Uterus (tissue), 3 donors: ENCODE measurements at regions not wholly inside any gene's neighbourhood (a gene's known extent, or its start where the extent isn't known, plus 50 kb on each side); places are given as distances from the start of the nearest gene placed in this dataset.
A peak's percentile ranks its signal among the peaks of the same experiment; 100 is the strongest.

Experiments used
- DNase-seq, 2 donors: peaks; one replicate each; pipeline ENCODE4 v3.0.0-alpha.2; 2019 to 2020
- H3K27ac ChIP-seq, 2 donors: fragments of 200-600 bp; sonication (generic); 1 replicate in 1 of 2; 2 replicates in 1 of 2; pipeline ENCODE4 v1.5.1; 2016 to 2018
- H3K27me3 ChIP-seq, 2 donors: fragments of 200-600 bp; sonication (generic); one replicate each; pipeline ENCODE4 v1.5.1; 2018 to 2019; ENCODE audit warnings: control low read depth in 1 of 2
- H3K36me3 ChIP-seq, 2 donors: fragments of 200-600 bp; sonication (generic); one replicate each; pipeline ENCODE4 v1.5.1; 2019; ENCODE audit warnings: control low read depth in 1 of 2
- H3K4me1 ChIP-seq, 2 donors: fragments of 200-600 bp; sonication (generic); one replicate each; pipeline ENCODE4 v1.5.1; 2018 to 2019; ENCODE audit warnings: control low read depth in 1 of 2
- H3K4me3 ChIP-seq, 2 donors: fragments of 200-600 bp; sonication (generic); 1 replicate in 1 of 2; 2 replicates in 1 of 2; pipeline ENCODE4 v1.5.1; 2018 to 2019; ENCODE audit warnings: mild to moderate bottlenecking in 1 of 2
- H3K9me3 ChIP-seq, 2 donors: fragments of 200-600 bp; sonication (generic); one replicate each; pipeline ENCODE4 v1.5.1; 2019; ENCODE audit warnings: control low read depth in 1 of 2
- POLR2A ChIP-seq, 2 donors: fragments of 450-650 bp; IDR thresholded peaks; one replicate each; pipeline ENCODE4 v1.6.1; 2016; ENCODE audit warnings: antibody characterized with exemption in 2 of 2, mild to moderate bottlenecking in 1 of 2, moderate library complexity in 1 of 2
- intact Hi-C: fragments of 100-400 bp; cut with DNase I; formaldehyde crosslinking; loops from one replicate; pipeline ENCODE4 v1.15.1; 2023; ENCODE audit warnings: low total_unique reads
- TF ChIP-seq, protein P1 (sequence below), 4 experiments: fragments of 200-600 bp in 2 of 4; fragments of 450-650 bp in 2 of 4; sonication (generic) in 2 of 4; IDR thresholded peaks; one replicate each; pipeline ENCODE4 v1.5.1; 2016 to 2019; ENCODE audit warnings: antibody characterized with exemption in 4 of 4, mild to moderate bottlenecking in 2 of 4, moderate library complexity in 1 of 4
- donor health status: DM: yes; HTN: yes; CAD: no.

- Histone ChIP-seq H3K27ac (no peak overlapping the region), H3K9me3 (no peaks in the 10 kb centered on the region), H3K4me1 (no peaks in the 10 kb centered on the region), H3K36me3 (no peaks in the 10 kb centered on the region), H3K4me3 (no peak overlapping the region), H3K27me3 (no peaks in the 10 kb centered on the region)
- intact Hi-C loops = no loop called here
- TF ChIP-seq POLR2A (IDR thresholded peaks at IDR 0.05) = no peak
- TF ChIP-seq, protein P1, sequence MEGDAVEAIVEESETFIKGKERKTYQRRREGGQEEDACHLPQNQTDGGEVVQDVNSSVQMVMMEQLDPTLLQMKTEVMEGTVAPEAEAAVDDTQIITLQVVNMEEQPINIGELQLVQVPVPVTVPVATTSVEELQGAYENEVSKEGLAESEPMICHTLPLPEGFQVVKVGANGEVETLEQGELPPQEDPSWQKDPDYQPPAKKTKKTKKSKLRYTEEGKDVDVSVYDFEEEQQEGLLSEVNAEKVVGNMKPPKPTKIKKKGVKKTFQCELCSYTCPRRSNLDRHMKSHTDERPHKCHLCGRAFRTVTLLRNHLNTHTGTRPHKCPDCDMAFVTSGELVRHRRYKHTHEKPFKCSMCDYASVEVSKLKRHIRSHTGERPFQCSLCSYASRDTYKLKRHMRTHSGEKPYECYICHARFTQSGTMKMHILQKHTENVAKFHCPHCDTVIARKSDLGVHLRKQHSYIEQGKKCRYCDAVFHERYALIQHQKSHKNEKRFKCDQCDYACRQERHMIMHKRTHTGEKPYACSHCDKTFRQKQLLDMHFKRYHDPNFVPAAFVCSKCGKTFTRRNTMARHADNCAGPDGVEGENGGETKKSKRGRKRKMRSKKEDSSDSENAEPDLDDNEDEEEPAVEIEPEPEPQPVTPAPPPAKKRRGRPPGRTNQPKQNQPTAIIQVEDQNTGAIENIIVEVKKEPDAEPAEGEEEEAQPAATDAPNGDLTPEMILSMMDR (IDR thresholded peaks at IDR 0.05) = no peak
- no peak for DNase-seq
Measured at GRCh38 chr22:49352361-49353169, 475.1 kb downstream of the BRD1 start.

- intact Hi-C loops = no loop called here
- no peaks in the 10 kb centered on the region for H3K4me1 ChIP-seq
- no peak overlapping the region for H3K4me3 ChIP-seq
- no peaks in the 10 kb centered on the region for H3K27me3 ChIP-seq
- no peaks in the 10 kb centered on the region for H3K36me3 ChIP-seq
- H3K27ac ChIP-seq = no peak overlapping the region
- TF ChIP-seq, protein P1 (IDR thresholded peaks at IDR 0.05) = no peak
- TF ChIP-seq POLR2A (IDR thresholded peaks at IDR 0.05) = no peak
- H3K9me3 ChIP-seq = no peaks in the 10 kb centered on the region
- no peak for DNase-seq
Measured at GRCh38 chr22:49351761-49352227, 475.9 kb downstream of the BRD1 start.

GRCh38 chr22:49350441-49351121, 477.1 kb downstream of the BRD1 start:
- intact Hi-C loops = no loop called here
- H3K9me3 ChIP-seq = no peaks in the 10 kb centered on the region
- no peak overlapping the region for H3K27ac ChIP-seq
- no peaks in the 10 kb centered on the region for H3K27me3 ChIP-seq
- no peak for TF ChIP-seq POLR2A (IDR thresholded peaks at IDR 0.05)
- TF ChIP-seq, protein P1 (IDR thresholded peaks at IDR 0.05) = no peak
- H3K4me1 ChIP-seq = no peaks in the 10 kb centered on the region
- DNase-seq = no peak
- no peak overlapping the region for H3K4me3 ChIP-seq
- H3K36me3 ChIP-seq = no peaks in the 10 kb centered on the region

GRCh38 chr22:49349841-49350381, 477.8 kb downstream of the BRD1 start:
- peak in 1 of 2 donors; percentile 6 for DNase-seq
- no peaks in the 10 kb centered on the region for H3K27me3 ChIP-seq
- no peaks in the 10 kb centered on the region for H3K4me1 ChIP-seq
- TF ChIP-seq POLR2A (IDR thresholded peaks at IDR 0.05) = no peak
- TF ChIP-seq, protein P1 (IDR thresholded peaks at IDR 0.05) = no peak
- H3K27ac ChIP-seq = no peak overlapping the region
- H3K4me3 ChIP-seq = no peak overlapping the region
- no peaks in the 10 kb centered on the region for H3K9me3 ChIP-seq
- H3K36me3 ChIP-seq = no peaks in the 10 kb centered on the region
- intact Hi-C loops = no loop called here
